ENCODE measurements at regions not wholly inside any gene's neighbourhood (a gene's known extent, or its start where the extent isn't known, plus 50 kb on each side); places are given as distances from the start of the nearest gene placed in this dataset.

- TF ChIP-seq POLR2A (IDR thresholded peaks at IDR 0.05; ENCODE audit: low read depth): no peak
- no peak for TF ChIP-seq EP300 (IDR thresholded peaks at IDR 0.05)
- no peak for TF ChIP-seq CTCF (IDR thresholded peaks at IDR 0.05)
Measured at GRCh38 chr14:96729889-96730288, 67.3 kb upstream of the VRK1 start.
